GM12891 (cell line): ENCODE measurements at regions not wholly inside any gene's neighbourhood (a gene's known extent, or its start where the extent isn't known, plus 50 kb on each side); places are given as distances from the start of the nearest gene placed in this dataset.

Experiments
- POLR2A ChIP-seq: IDR thresholded peaks from 2 replicates; pipeline ENCODE4 v1.6.1; 2011; ENCODE audit warnings: low read depth, low read length, control low read depth
- POLR2AphosphoS5 ChIP-seq: IDR thresholded peaks from 2 replicates; pipeline ENCODE4 v1.6.1; 2011; ENCODE audit warnings: low read depth, low read length, control low read depth
- TAF1 ChIP-seq: IDR thresholded peaks from 2 replicates; pipeline ENCODE4 v1.6.1; 2011; ENCODE audit warnings: low read depth, low read length, control low read depth

DNA sequence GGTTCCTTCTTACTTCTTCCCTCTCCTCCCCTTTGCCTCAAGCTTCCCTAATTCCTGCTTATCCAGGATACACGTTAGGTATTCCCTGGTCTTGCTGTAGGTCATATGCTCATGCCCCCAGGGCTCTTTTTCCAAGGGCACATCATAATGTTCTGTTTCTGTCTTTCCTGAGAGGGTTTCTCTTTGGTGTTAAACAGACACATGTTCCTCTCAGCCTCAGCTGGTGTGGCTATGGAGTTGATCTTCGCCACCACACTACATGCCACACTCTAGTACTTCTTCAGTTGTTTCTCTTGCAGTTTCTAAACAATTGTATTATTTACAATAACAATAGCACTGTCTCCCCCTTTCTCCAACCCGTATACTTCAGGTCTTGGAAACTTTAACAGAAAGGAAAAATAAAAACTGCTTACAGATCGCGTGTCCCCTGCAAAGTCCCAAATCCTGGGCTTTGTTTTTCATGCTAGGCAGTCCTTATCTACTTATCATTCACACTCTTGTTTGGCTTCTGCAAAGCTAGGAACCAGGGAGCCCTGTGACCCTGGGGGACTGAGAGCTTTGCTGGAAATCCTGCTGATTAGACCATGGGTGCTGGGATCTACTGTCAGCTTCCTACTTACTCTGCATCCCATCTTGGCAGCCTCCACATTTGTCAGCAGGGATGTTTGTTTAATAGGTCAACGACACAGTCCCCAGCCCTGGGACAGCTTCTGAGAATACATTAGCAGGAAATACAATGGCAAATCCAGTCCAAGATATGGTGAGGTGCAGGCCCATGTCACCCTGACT, 193.9 kb upstream of the BMPER start:
- TF ChIP-seq POLR2A: no peak
- TF ChIP-seq TAF1: no peak
- no peak for TF ChIP-seq POLR2AphosphoS5
